ENCODE measurements at regions not wholly inside any gene's neighbourhood (a gene's known extent, or its start where the extent isn't known, plus 50 kb on each side); places are given as distances from the start of the nearest gene placed in this dataset.

GRCh38 chr2:5401115-5401657, 291.0 kb upstream of the SOX11 start:
- DNase-seq (ENCODE audit: low spot score) = no peak

- DNase-seq (ENCODE audit: low spot score) = no peak
Observed at GRCh38 chr2:5403392-5403791, 288.8 kb upstream of the SOX11 start.

GRCh38 chr2:5409898-5410381, 282.2 kb upstream of the SOX11 start:
- DNase-seq (ENCODE audit: low spot score) = no peak

GRCh38 chr2:5410991-5411700, 281.0 kb upstream of the SOX11 start:
- DNase-seq (ENCODE audit: low spot score) = no peak

GRCh38 chr2:5412001-5412400, 280.2 kb upstream of the SOX11 start:
- DNase-seq (ENCODE audit: low spot score) = no peak

GRCh38 chr2:5433855-5434254, 258.3 kb upstream of the SOX11 start:
- no peak for DNase-seq (ENCODE audit: low spot score)

GRCh38 chr2:5437375-5437774, 254.8 kb upstream of the SOX11 start:
- no peak for DNase-seq (ENCODE audit: low spot score)

GRCh38 chr2:5440174-5440573, 252.0 kb upstream of the SOX11 start:
- no peak for DNase-seq (ENCODE audit: low spot score)

- DNase-seq (ENCODE audit: low spot score) = no peak
Observed at GRCh38 chr2:5442736-5443135, 249.4 kb upstream of the SOX11 start.

GRCh38 chr2:5444168-5444567, 248.0 kb upstream of the SOX11 start:
- no peak for DNase-seq (ENCODE audit: low spot score)

- no peak for DNase-seq (ENCODE audit: low spot score)
Observed at GRCh38 chr2:5444854-5445253, 247.3 kb upstream of the SOX11 start.

- DNase-seq (ENCODE audit: low spot score) = no peak
Observed at GRCh38 chr2:5449867-5450266, 242.3 kb upstream of the SOX11 start.

- no peak for DNase-seq (ENCODE audit: low spot score)
Observed at GRCh38 chr2:5453220-5454050, 238.7 kb upstream of the SOX11 start.

- DNase-seq (ENCODE audit: low spot score) = no peak
Observed at GRCh38 chr2:5454051-5454390, 238.2 kb upstream of the SOX11 start.

- no peak for DNase-seq (ENCODE audit: low spot score)
Observed at GRCh38 chr2:5459041-5459440, 233.1 kb upstream of the SOX11 start.

- DNase-seq (ENCODE audit: low spot score) = no peak
Observed at GRCh38 chr2:5464657-5465056, 227.5 kb upstream of the SOX11 start.

GRCh38 chr2:5465859-5466258, 226.3 kb upstream of the SOX11 start:
- no peak for DNase-seq (ENCODE audit: low spot score)

- no peak for DNase-seq (ENCODE audit: low spot score)
Observed at GRCh38 chr2:5467178-5467905, 224.8 kb upstream of the SOX11 start.

GRCh38 chr2:5472673-5473072, 219.5 kb upstream of the SOX11 start:
- DNase-seq (ENCODE audit: low spot score) = no peak

GRCh38 chr2:5473635-5474034, 218.5 kb upstream of the SOX11 start:
- no peak for DNase-seq (ENCODE audit: low spot score)

GRCh38 chr2:5474716-5475115, 217.5 kb upstream of the SOX11 start:
- no peak for DNase-seq (ENCODE audit: low spot score)

- no peak for DNase-seq (ENCODE audit: low spot score)
Observed at GRCh38 chr2:5479265-5479928, 212.8 kb upstream of the SOX11 start.
